H1 (cell line): ENCODE measurements at regions not wholly inside any gene's neighbourhood (a gene's known extent, or its start where the extent isn't known, plus 50 kb on each side); places are given as distances from the start of the nearest gene placed in this dataset.

Experiments used
- CTCF ChIA-PET: fragments of 300-600 bp; sonication (Branson Sonifier 250); formaldehyde crosslinking; loops from one replicate; lab custom pipeline; 2021; ENCODE audit not compliant: partially characterized antibody; lab: Charles Lee
- POLR2A ChIA-PET: fragments of 300-600 bp; sonication (Branson Sonifier 250); formaldehyde crosslinking; loops from one replicate; lab custom pipeline; 2021; ENCODE audit warnings: inconsistent platforms; ENCODE audit not compliant: partially characterized antibody; lab: Charles Lee
- DNase-seq, 2 experiments: peaks; one replicate each; pipeline versions ENCODE4 v3.0.0 to v3.0.0-alpha.2; 2010 to 2022; ENCODE audit warnings: low spot score in 2 of 2, low read depth in 1 of 2, mixed read lengths in 1 of 2
- FAIRE-seq: peaks from 2 replicates; lab custom pipeline; 2011; peaks lifted over from hg19 to GRCh38; lab: Jason Lieb, UNC
- H2AFZ ChIP-seq: 2 replicates; pipeline ENCODE4 v1.8.1; 2012; ENCODE audit warnings: low read length, inconsistent platforms
- H2AK5ac ChIP-seq: 2 replicates; pipeline ENCODE4 v1.6.1; 2013; ENCODE audit warnings: low read depth, low read length
- H2BK120ac ChIP-seq: replicated peaks from 2 replicates; pipeline ENCODE3; 2013; ENCODE audit warnings: low read depth, low read length, inconsistent platforms
- H2BK12ac ChIP-seq: 2 replicates; pipeline ENCODE4 v1.6.1; 2013; ENCODE audit warnings: low read depth, low read length
- H2BK15ac ChIP-seq: 2 replicates; pipeline ENCODE4 v1.6.1; 2013; ENCODE audit warnings: low read length
- H2BK20ac ChIP-seq: 2 replicates; pipeline ENCODE4 v1.6.1; 2013; ENCODE audit warnings: low read length
- H2BK5ac ChIP-seq: 2 replicates; pipeline ENCODE4 v1.6.1; 2013; ENCODE audit warnings: low read depth, low read length
- H3K14ac ChIP-seq: 2 replicates; pipeline ENCODE4 v1.6.1; 2013; ENCODE audit warnings: inconsistent platforms; ENCODE audit not compliant: insufficient read length
- H3K18ac ChIP-seq: 2 replicates; pipeline ENCODE4 v1.6.1; 2013; ENCODE audit warnings: low read length; ENCODE audit errors: extremely low read depth
- H3K23ac ChIP-seq: 2 replicates; pipeline ENCODE4 v1.6.1; 2013; ENCODE audit warnings: inconsistent platforms; ENCODE audit not compliant: insufficient read length
- H3K23me2 ChIP-seq: 2 replicates; pipeline ENCODE4 v1.6.1; 2013; ENCODE audit warnings: low read depth, low read length
- H3K27ac ChIP-seq: 2 replicates; pipeline ENCODE4 v1.6.1; 2011; ENCODE audit warnings: low read depth, low read length, inconsistent platforms
- H3K27me3 ChIP-seq, 4 experiments: replicated peaks in 1 of 4; 1 replicate in 1 of 4; 2 replicates in 3 of 4; pipeline versions ENCODE4 v1.6.1 to v1.8.1; 2011 to 2013; ENCODE audit warnings: low read length in 3 of 4, mild to moderate bottlenecking in 3 of 4, inconsistent platforms in 2 of 4, mixed read lengths in 2 of 4, moderate library complexity in 1 of 4; ENCODE audit not compliant: control insufficient read depth in 3 of 4, insufficient read depth in 3 of 4; ENCODE audit errors: extremely low read depth in 1 of 4
- H3K36me3 ChIP-seq, 4 experiments: 2 replicates each; pipeline versions ENCODE4 v1.6.1 to v1.8.1; 2011 to 2013; ENCODE audit warnings: mild to moderate bottlenecking in 4 of 4, low read length in 3 of 4, moderate library complexity in 2 of 4, control low read depth in 1 of 4, inconsistent platforms in 1 of 4; ENCODE audit not compliant: insufficient read depth in 4 of 4, control insufficient read depth in 2 of 4
- H3K4ac ChIP-seq: replicated peaks from 2 replicates; pipeline ENCODE3; 2013; ENCODE audit warnings: low read length, low read depth, mixed read lengths, inconsistent platforms; ENCODE audit not compliant: insufficient read length
- H3K4me1 ChIP-seq, 4 experiments: replicated peaks in 1 of 4; 1 replicate in 1 of 4; 2 replicates in 3 of 4; pipeline versions ENCODE4 v1.6.1 to v1.8.1; 2011 to 2013; ENCODE audit warnings: low read length in 3 of 4, inconsistent platforms in 2 of 4, mixed read lengths in 1 of 4; ENCODE audit not compliant: insufficient read depth in 4 of 4, control insufficient read depth in 3 of 4
- H3K4me2 ChIP-seq, 2 experiments: 2 replicates each; pipeline versions ENCODE4 v1.6.1 to v1.8.1; 2011 to 2013; ENCODE audit warnings: low read depth in 2 of 2, low read length in 2 of 2, control low read depth in 1 of 2, inconsistent platforms in 1 of 2, mild to moderate bottlenecking in 1 of 2; ENCODE audit not compliant: insufficient read depth in 1 of 2
- H3K4me3 ChIP-seq, 4 experiments: fragments of 200-600, 300-600 bp in 1 of 4; sonication (generic), shearing (Covaris generic), sonication (Bioruptor Twin) in 1 of 4; 2 replicates each; pipeline versions ENCODE4 v1.5.1 to v1.8.1; 2011 to 2016; ENCODE audit warnings: low read length in 4 of 4, low read depth in 3 of 4, control low read depth in 2 of 4, inconsistent platforms in 2 of 4, mild to moderate bottlenecking in 2 of 4, mixed read lengths in 1 of 4, moderate library complexity in 1 of 4; ENCODE audit not compliant: insufficient read depth in 2 of 4; ENCODE audit errors: extremely low read depth in 1 of 4
- H3K56ac ChIP-seq: replicated peaks from 2 replicates; pipeline ENCODE3; 2013; ENCODE audit warnings: low read depth, mild to moderate bottlenecking, mixed read lengths, low read length, inconsistent platforms; ENCODE audit not compliant: insufficient read length
- H3K79me1 ChIP-seq: 2 replicates; pipeline ENCODE4 v1.6.1; 2013; ENCODE audit warnings: low read depth, low read length, control low read depth
- H3K79me2 ChIP-seq, 2 experiments: 2 replicates each; pipeline versions ENCODE4 v1.6.1 to v1.8.1; 2012 to 2013; ENCODE audit warnings: low read length in 2 of 2, mild to moderate bottlenecking in 2 of 2, inconsistent platforms in 1 of 2; ENCODE audit not compliant: insufficient read depth in 2 of 2, control insufficient read depth in 1 of 2
- H3K9ac ChIP-seq, 4 experiments: replicated peaks in 1 of 4; 1 replicate in 1 of 4; 2 replicates in 3 of 4; pipeline versions ENCODE4 v1.6.1 to v1.8.1; 2011 to 2013; ENCODE audit warnings: low read depth in 3 of 4, low read length in 3 of 4, control low read depth in 2 of 4, mild to moderate bottlenecking in 2 of 4, moderate library complexity in 2 of 4, inconsistent platforms in 1 of 4; ENCODE audit errors: extremely low read depth in 1 of 4
- H3K9me3 ChIP-seq, 2 experiments: 2 replicates each; pipeline versions ENCODE4 v1.6.1 to v1.8.1; 2012 to 2013; ENCODE audit warnings: mild to moderate bottlenecking in 2 of 2, moderate library complexity in 2 of 2, control low read depth in 1 of 2, inconsistent platforms in 1 of 2, low read depth in 1 of 2, low read length in 1 of 2, mixed read lengths in 1 of 2; ENCODE audit not compliant: insufficient read depth in 2 of 2
- H4K20me1 ChIP-seq, 2 experiments: replicated peaks in 1 of 2; 2 replicates each; pipeline versions ENCODE3 to v1.8.1; 2011 to 2013; ENCODE audit warnings: inconsistent platforms in 2 of 2, low read length in 2 of 2, mild to moderate bottlenecking in 1 of 2; ENCODE audit not compliant: insufficient read depth in 2 of 2, control insufficient read depth in 1 of 2
- H4K5ac ChIP-seq: 2 replicates; pipeline ENCODE4 v1.6.1; 2013; ENCODE audit warnings: low read length, low read depth, mixed read lengths, inconsistent platforms; ENCODE audit not compliant: insufficient read length
- H4K8ac ChIP-seq: 2 replicates; pipeline ENCODE4 v1.8.0; 2013; ENCODE audit warnings: mild to moderate bottlenecking, moderate library complexity, low read length, inconsistent platforms; ENCODE audit not compliant: insufficient read depth; ENCODE audit errors: extremely low read depth
- H4K91ac ChIP-seq: replicated peaks from 2 replicates; pipeline ENCODE3; 2013; ENCODE audit warnings: low read length, mixed read lengths, inconsistent platforms; ENCODE audit not compliant: insufficient read length
- CBX5 ChIP-seq: fragments of 300-800, 300-1000 bp; sonication (generic); IDR thresholded peaks from 2 replicates; pipeline ENCODE4 v1.7.1; 2016; ENCODE audit warnings: antibody characterized with exemption, low read length, low read depth
- CREB1 ChIP-seq: IDR thresholded peaks from 2 replicates; pipeline ENCODE4 v1.6.1; 2012; ENCODE audit warnings: inconsistent platforms
- CTBP2 ChIP-seq: IDR thresholded peaks from 2 replicates; pipeline ENCODE4 v1.7.0; 2011; ENCODE audit warnings: borderline replicate concordance, mild to moderate bottlenecking, moderate library complexity, mixed read lengths, low read length; ENCODE audit not compliant: insufficient read depth, insufficient read length
- NRF1 ChIP-seq: IDR thresholded peaks from 2 replicates; pipeline ENCODE4 v1.6.1; 2011; ENCODE audit warnings: mild to moderate bottlenecking, low read depth, low read length, improper control_type of control experiment
- SAP30 ChIP-seq: fragments of 300-600 bp; sonication (generic); IDR thresholded peaks from 2 replicates; pipeline ENCODE4 v1.7.1; 2012; ENCODE audit warnings: low read length, moderate library complexity, mild to moderate bottlenecking, inconsistent platforms; ENCODE audit not compliant: insufficient read depth, insufficient replicate concordance
- TEAD4 ChIP-seq: IDR thresholded peaks from 2 replicates; pipeline ENCODE4 v1.6.1; 2012; ENCODE audit warnings: low read depth, low read length, inconsistent platforms, mixed read lengths
- WGBS, 2 experiments: shearing (Covaris generic) in 1 of 2; methylation state at CpG; one replicate each; pipeline versions ENCODE4 v1.1.6 to v1.1.7; 2013 to 2015; ENCODE audit warnings: low lambda C conversion rate in 2 of 2, mixed read lengths in 2 of 2, inconsistent platforms in 1 of 2, low coverage in 1 of 2, missing lambda C conversion rate in 1 of 2; ENCODE audit not compliant: insufficient replicate concordance in 2 of 2, insufficient coverage in 1 of 2, insufficient read length in 1 of 2; ENCODE audit errors: extremely low coverage in 1 of 2, missing lambda C conversion rate in 1 of 2; 5-methylcytosine and 5-hydroxymethylcytosine counted together

GRCh38 chr2:181174611-181175580 lies 194.5 kb downstream of the UBE2E3 start:
- TF ChIP-seq CREB1 = no peak
- no peak for TF ChIP-seq CTBP2
- TF ChIP-seq NRF1 = no peak
- no peak for TF ChIP-seq TEAD4
- TF ChIP-seq SAP30 = no peak
- no peak for TF ChIP-seq CBX5
- WGBS, 2 experiments = 79% methylated on average over 5 of the region's 5 CpGs; no CpG with 5 or more reads in 1 of the 2 experiments
- no peak overlapping the region for H2BK12ac ChIP-seq
- H3K23ac ChIP-seq = no peak overlapping the region
- H2BK15ac ChIP-seq = no peak overlapping the region
- H2AFZ ChIP-seq = no peak overlapping the region; the same call in 1 of the 2 replicates
- no peak overlapping the region for H3K9ac ChIP-seq
- H4K20me1 ChIP-seq = no peaks in the 10 kb centered on the region
- H3K9me3 ChIP-seq = no peaks in the 10 kb centered on the region
- no peak overlapping the region for H3K18ac ChIP-seq
- H2BK20ac ChIP-seq = no peak overlapping the region
- H2BK5ac ChIP-seq = no peak overlapping the region
- ChIA-PET CTCF (interaction anchor here (0.6 to 1.5 kb wide), 3 partner anchors 9 to 70 kb away, joined by 3 read pairs; no protein-coding TSS in a partner anchor), POLR2A (no interaction called here)
- H3K14ac ChIP-seq = no peak overlapping the region
- H4K8ac ChIP-seq = no peak overlapping the region
- H3K4me2 ChIP-seq = no peak overlapping the region
- no peak overlapping the region for H3K56ac ChIP-seq
- H3K79me1 ChIP-seq = no peaks in the 10 kb centered on the region
- no peaks in the 10 kb centered on the region for H3K36me3 ChIP-seq
- no peak overlapping the region for H3K27ac ChIP-seq
- no peak overlapping the region for H4K91ac ChIP-seq
- no peak overlapping the region for H2AK5ac ChIP-seq
- no peaks in the 10 kb centered on the region for H3K79me2 ChIP-seq
- H3K4me3 ChIP-seq = no peak overlapping the region
- FAIRE-seq (no peak), DNase-seq (no peak)
- no peak overlapping the region for H3K4ac ChIP-seq
- no peak overlapping the region for H2BK120ac ChIP-seq
- no peaks in the 10 kb centered on the region for H3K27me3 ChIP-seq
- H3K4me1 ChIP-seq = no peaks in the 10 kb centered on the region; a peak in 1 of 7 replicates
- no peak overlapping the region for H4K5ac ChIP-seq
- H3K23me2 ChIP-seq = no peaks in the 10 kb centered on the region
